SK-N-SH treated with all-trans-retinoic acid at 6 μM for 48 hours (cell line): ENCODE measurements at regions not wholly inside any gene's neighbourhood (a gene's known extent, or its start where the extent isn't known, plus 50 kb on each side); places are given as distances from the start of the nearest gene placed in this dataset.

ENCODE experiments used
- ARNTL ChIP-seq: fragments of 450-650 bp; formaldehyde crosslinking; IDR thresholded peaks from 2 replicates; pipeline ENCODE4 v1.5.0; 2020; ENCODE audit warnings: low read depth, mild to moderate bottlenecking, moderate library complexity, borderline replicate concordance
- CREB5 ChIP-seq: fragments of 250-450 bp; sonication (Bioruptor Pico); IDR thresholded peaks from 2 replicates; pipeline ENCODE4 v1.5.1; 2020; ENCODE audit warnings: low read depth, mild to moderate bottlenecking, moderate library complexity
- ISL1 ChIP-seq: fragments of 250-450 bp; sonication (Bioruptor Pico); IDR thresholded peaks from 2 replicates; pipeline ENCODE4 v2.1.2; 2022; ENCODE audit warnings: mild to moderate bottlenecking, moderate library complexity
- TCF4 ChIP-seq: fragments of 250-450 bp; sonication (Bioruptor Pico); IDR thresholded peaks from 2 replicates; pipeline ENCODE4 v1.8.0; 2021; ENCODE audit warnings: mild to moderate bottlenecking, moderate library complexity, borderline replicate concordance
- ZNF8 ChIP-seq: fragments of 450-650 bp; formaldehyde crosslinking; IDR thresholded peaks from 2 replicates; pipeline ENCODE4 v1.5.0; 2020; ENCODE audit warnings: mild to moderate bottlenecking, moderate library complexity
- TF ChIP-seq, protein P1 (sequence below): fragments of 250-450 bp; sonication (Bioruptor Pico); IDR thresholded peaks from 2 replicates; pipeline ENCODE4 v1.8.0; 2020; ENCODE audit warnings: mild to moderate bottlenecking, moderate library complexity, borderline replicate concordance

- TF ChIP-seq CREB5 (CRISPR knock-in tag) (no peak), ARNTL (CRISPR knock-in tag) (no peak), ZNF8 (CRISPR knock-in tag) (no peak), TCF4 (no peak), ISL1 (CRISPR knock-in tag) (no peak)
- TF ChIP-seq, protein P1, sequence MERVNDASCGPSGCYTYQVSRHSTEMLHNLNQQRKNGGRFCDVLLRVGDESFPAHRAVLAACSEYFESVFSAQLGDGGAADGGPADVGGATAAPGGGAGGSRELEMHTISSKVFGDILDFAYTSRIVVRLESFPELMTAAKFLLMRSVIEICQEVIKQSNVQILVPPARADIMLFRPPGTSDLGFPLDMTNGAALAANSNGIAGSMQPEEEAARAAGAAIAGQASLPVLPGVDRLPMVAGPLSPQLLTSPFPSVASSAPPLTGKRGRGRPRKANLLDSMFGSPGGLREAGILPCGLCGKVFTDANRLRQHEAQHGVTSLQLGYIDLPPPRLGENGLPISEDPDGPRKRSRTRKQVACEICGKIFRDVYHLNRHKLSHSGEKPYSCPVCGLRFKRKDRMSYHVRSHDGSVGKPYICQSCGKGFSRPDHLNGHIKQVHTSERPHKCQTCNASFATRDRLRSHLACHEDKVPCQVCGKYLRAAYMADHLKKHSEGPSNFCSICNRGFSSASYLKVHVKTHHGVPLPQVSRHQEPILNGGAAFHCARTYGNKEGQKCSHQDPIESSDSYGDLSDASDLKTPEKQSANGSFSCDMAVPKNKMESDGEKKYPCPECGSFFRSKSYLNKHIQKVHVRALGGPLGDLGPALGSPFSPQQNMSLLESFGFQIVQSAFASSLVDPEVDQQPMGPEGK (CRISPR knock-in tag): no peak
Observed at GRCh38 chr2:52955079-52955478, 812.5 kb upstream of the CHAC2 start.
